ENCODE measurements at regions not wholly inside any gene's neighbourhood (a gene's known extent, or its start where the extent isn't known, plus 50 kb on each side); places are given as distances from the start of the nearest gene placed in this dataset.

DNA sequence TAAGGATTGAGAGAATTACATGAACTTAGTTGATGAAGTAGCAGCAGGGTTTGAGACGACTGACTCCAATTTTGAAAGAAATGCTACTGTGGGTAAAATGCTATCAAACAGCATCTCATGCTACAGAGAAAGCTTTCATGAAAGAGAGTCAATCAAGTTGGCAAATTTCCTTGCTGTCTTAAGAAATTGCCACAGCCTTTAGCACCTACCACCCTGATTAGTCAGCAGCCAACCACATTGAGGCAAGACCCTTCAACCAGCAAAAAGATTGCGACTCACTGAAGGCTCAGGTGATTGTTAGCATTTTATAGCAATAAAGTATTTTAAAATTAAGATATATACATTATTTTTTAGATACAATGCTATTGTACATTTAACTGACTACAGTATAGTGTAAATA, 80.9 kb downstream of the RAP2B start:
- ChIA-PET POLR2A (no interaction called here), CTCF (no interaction called here)

GRCh38 chr3:153244961-153245360, 82.9 kb downstream of the RAP2B start:
- BruUV-seq (replicated peaks), result no TSS peak
- intact Hi-C loops (cut with micrococcal nuclease), result no loop called here
- H3K27me3 ChIP-seq (ENCODE audit: control insufficient read depth in 2 of 2, insufficient read depth in 2 of 2, low read length in 2 of 2), result no peaks in the 10 kb centered on the region
- no peaks in the 10 kb centered on the region for H3K4me1 ChIP-seq (ENCODE audit: control insufficient read depth, extremely low read depth, insufficient read depth, low read length)
- H2AFZ ChIP-seq (ENCODE audit: low read depth, low read length), result no peak overlapping the region
- CTCF ChIA-PET, result no interaction called here
- no peaks in the 10 kb centered on the region for H3K9me3 ChIP-seq (replicated peaks; ENCODE audit: control insufficient read depth, insufficient read depth, low read length)
- H3K4me2 ChIP-seq (ENCODE audit: insufficient read depth, low read length), result no peak overlapping the region
- no peak for FAIRE-seq
- H3K36me3 ChIP-seq (ENCODE audit: control insufficient read depth in 2 of 2, extremely low read depth in 1 of 2, insufficient read depth in 2 of 2, low read length in 2 of 2), result no peaks in the 10 kb centered on the region
- TF ChIP-seq POLR2A (IDR thresholded peaks at IDR 0.05; ENCODE audit: low read depth, low read length), result no peak
- TF ChIP-seq POLR2AphosphoS5 (IDR thresholded peaks at IDR 0.05; ENCODE audit: insufficient read depth, low read depth, low read length), result no peak
- no peak for TF ChIP-seq FOS (IDR thresholded peaks at IDR 0.05; ENCODE audit: borderline replicate concordance, insufficient read depth, low read length)
- TF ChIP-seq, protein P1, sequence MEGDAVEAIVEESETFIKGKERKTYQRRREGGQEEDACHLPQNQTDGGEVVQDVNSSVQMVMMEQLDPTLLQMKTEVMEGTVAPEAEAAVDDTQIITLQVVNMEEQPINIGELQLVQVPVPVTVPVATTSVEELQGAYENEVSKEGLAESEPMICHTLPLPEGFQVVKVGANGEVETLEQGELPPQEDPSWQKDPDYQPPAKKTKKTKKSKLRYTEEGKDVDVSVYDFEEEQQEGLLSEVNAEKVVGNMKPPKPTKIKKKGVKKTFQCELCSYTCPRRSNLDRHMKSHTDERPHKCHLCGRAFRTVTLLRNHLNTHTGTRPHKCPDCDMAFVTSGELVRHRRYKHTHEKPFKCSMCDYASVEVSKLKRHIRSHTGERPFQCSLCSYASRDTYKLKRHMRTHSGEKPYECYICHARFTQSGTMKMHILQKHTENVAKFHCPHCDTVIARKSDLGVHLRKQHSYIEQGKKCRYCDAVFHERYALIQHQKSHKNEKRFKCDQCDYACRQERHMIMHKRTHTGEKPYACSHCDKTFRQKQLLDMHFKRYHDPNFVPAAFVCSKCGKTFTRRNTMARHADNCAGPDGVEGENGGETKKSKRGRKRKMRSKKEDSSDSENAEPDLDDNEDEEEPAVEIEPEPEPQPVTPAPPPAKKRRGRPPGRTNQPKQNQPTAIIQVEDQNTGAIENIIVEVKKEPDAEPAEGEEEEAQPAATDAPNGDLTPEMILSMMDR (IDR thresholded peaks at IDR 0.05; ENCODE audit: extremely low read depth in 1 of 2, insufficient read depth in 1 of 2, low read depth in 1 of 2, low read length in 2 of 2), result no peak
- no peak for TF ChIP-seq GATA2 (IDR thresholded peaks at IDR 0.05; ENCODE audit: insufficient read depth, insufficient read length, low read depth, low read length)
- TF ChIP-seq MYC (IDR thresholded peaks at IDR 0.05; ENCODE audit: low read depth, low read length), result no peak
- no peak for TF ChIP-seq EZH2 (IDR thresholded peaks at IDR 0.05; ENCODE audit: borderline replicate concordance, low read depth, low read length, severe bottlenecking)
- TF ChIP-seq, protein P2, sequence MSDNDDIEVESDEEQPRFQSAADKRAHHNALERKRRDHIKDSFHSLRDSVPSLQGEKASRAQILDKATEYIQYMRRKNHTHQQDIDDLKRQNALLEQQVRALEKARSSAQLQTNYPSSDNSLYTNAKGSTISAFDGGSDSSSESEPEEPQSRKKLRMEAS (IDR thresholded peaks at IDR 0.05; ENCODE audit: insufficient read depth, insufficient read length), result no peak
- no peak for TF ChIP-seq JUN (IDR thresholded peaks at IDR 0.05; ENCODE audit: borderline replicate concordance, insufficient read depth, insufficient read length, low read depth)
- H3K79me2 ChIP-seq (ENCODE audit: control insufficient read depth, insufficient read depth, low read length), result no peaks in the 10 kb centered on the region
- POLR2A ChIA-PET, result no interaction called here
- dilution Hi-C loops (cut with MboI; ENCODE audit: extremely low pct_ligation_motif_present, low sequenced_read_pairs), result no loop called here
- H3K9me1 ChIP-seq (replicated peaks; ENCODE audit: control insufficient read depth, extremely low read depth, insufficient read depth, low read length), result no peaks in the 10 kb centered on the region
- no peak overlapping the region for H3K27ac ChIP-seq (ENCODE audit: insufficient read depth, low read depth, low read length)
- H3K9ac ChIP-seq (replicated peaks; ENCODE audit: extremely low read depth, insufficient read depth, low read length), result no peak overlapping the region
- no peak for DNase-seq (ENCODE audit: low read depth, low spot score)
- no peaks in the 10 kb centered on the region for H4K20me1 ChIP-seq (replicated peaks; ENCODE audit: control insufficient read depth, extremely low read depth, insufficient read depth, low read length)
- no peak overlapping the region for H3K4me3 ChIP-seq (replicated peaks in 1 of 3; ENCODE audit: insufficient read depth in 1 of 3, low read depth in 1 of 3, low read length in 3 of 3)

More for the DNA sequence above, 80.9 kb downstream of the RAP2B start:
- no TSS peak for BruUV-seq (replicated peaks)
- Histone ChIP-seq H3K9me3 (replicated peaks; ENCODE audit: control insufficient read depth, insufficient read depth, low read length) (no peaks in the 10 kb centered on the region), H4K20me1 (replicated peaks; ENCODE audit: control insufficient read depth, extremely low read depth, insufficient read depth, low read length) (no peaks in the 10 kb centered on the region), H3K4me3 (replicated peaks in 1 of 3; ENCODE audit: insufficient read depth in 1 of 3, low read depth in 1 of 3, low read length in 3 of 3) (no peak overlapping the region), H2AFZ (ENCODE audit: low read depth, low read length) (no peak overlapping the region), H3K27me3 (ENCODE audit: control insufficient read depth in 2 of 2, insufficient read depth in 2 of 2, low read length in 2 of 2) (no peaks in the 10 kb centered on the region), H3K36me3 (ENCODE audit: control insufficient read depth in 2 of 2, extremely low read depth in 1 of 2, insufficient read depth in 2 of 2, low read length in 2 of 2) (no peaks in the 10 kb centered on the region), H3K27ac (ENCODE audit: insufficient read depth, low read depth, low read length) (no peak overlapping the region), H3K4me1 (ENCODE audit: control insufficient read depth, extremely low read depth, insufficient read depth, low read length) (no peaks in the 10 kb centered on the region), H3K79me2 (ENCODE audit: control insufficient read depth, insufficient read depth, low read length) (no peaks in the 10 kb centered on the region), H3K4me2 (ENCODE audit: insufficient read depth, low read length) (no peak overlapping the region), H3K9ac (replicated peaks; ENCODE audit: extremely low read depth, insufficient read depth, low read length) (no peak overlapping the region), H3K9me1 (replicated peaks; ENCODE audit: control insufficient read depth, extremely low read depth, insufficient read depth, low read length) (no peaks in the 10 kb centered on the region)
- intact Hi-C loops (cut with micrococcal nuclease) (no loop called here), dilution Hi-C loops (cut with MboI; ENCODE audit: extremely low pct_ligation_motif_present, low sequenced_read_pairs) (no loop called here)
- FAIRE-seq (no peak), DNase-seq (ENCODE audit: low read depth, low spot score) (no peak)
- TF ChIP-seq EZH2 (IDR thresholded peaks at IDR 0.05; ENCODE audit: borderline replicate concordance, low read depth, low read length, severe bottlenecking), result no peak
- TF ChIP-seq, protein P2 (IDR thresholded peaks at IDR 0.05; ENCODE audit: insufficient read depth, insufficient read length), result no peak
- no peak for TF ChIP-seq POLR2AphosphoS5 (IDR thresholded peaks at IDR 0.05; ENCODE audit: insufficient read depth, low read depth, low read length)
- TF ChIP-seq MYC (IDR thresholded peaks at IDR 0.05; ENCODE audit: low read depth, low read length), result no peak
- TF ChIP-seq, protein P1 (IDR thresholded peaks at IDR 0.05; ENCODE audit: extremely low read depth in 1 of 2, insufficient read depth in 1 of 2, low read depth in 1 of 2, low read length in 2 of 2), result no peak
- TF ChIP-seq FOS (IDR thresholded peaks at IDR 0.05; ENCODE audit: borderline replicate concordance, insufficient read depth, low read length), result no peak
- TF ChIP-seq JUN (IDR thresholded peaks at IDR 0.05; ENCODE audit: borderline replicate concordance, insufficient read depth, insufficient read length, low read depth), result no peak
